ENCODE measurements at regions not wholly inside any gene's neighbourhood (a gene's known extent, or its start where the extent isn't known, plus 50 kb on each side); places are given as distances from the start of the nearest gene placed in this dataset.

DNA sequence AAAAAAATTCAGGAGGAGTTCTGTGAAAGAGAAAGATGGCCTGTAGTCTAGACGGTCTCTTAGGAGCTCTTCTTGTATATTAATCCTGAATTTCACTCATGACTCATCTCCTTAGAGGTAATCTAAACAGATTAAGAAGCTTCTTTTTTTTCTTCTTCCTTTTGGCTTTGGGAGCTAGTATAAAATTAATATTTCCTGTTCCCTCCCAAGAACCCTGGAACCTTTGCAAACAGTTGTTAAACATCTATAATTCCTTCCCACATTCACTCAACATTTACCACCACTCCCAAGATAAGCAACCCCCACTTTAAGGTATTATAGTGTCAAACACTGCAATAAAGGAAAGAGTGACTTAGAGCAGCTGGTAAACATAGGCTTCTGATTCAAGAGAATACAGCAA lies 146.4 kb upstream of the EDNRA start:
- no peak overlapping the region for H2BK120ac ChIP-seq (ENCODE audit: low read depth, low read length, poor library complexity, severe bottlenecking)
- no peaks in the 10 kb centered on the region for H3K23me2 ChIP-seq (ENCODE audit: insufficient read length, low read depth, low read length, poor library complexity, severe bottlenecking)
- Mint-ChIP-seq H3K27me3 (ENCODE audit: low read depth) (no peaks in the 10 kb centered on the region), H3K9me3 (no peaks in the 10 kb centered on the region), H3K4me3 (no peak overlapping the region), H3K27ac (no peak overlapping the region), H3K4me1 (no peaks in the 10 kb centered on the region), H3K36me3 (ENCODE audit: insufficient read depth in 1 of 3, low read depth in 3 of 3) (no peaks in the 10 kb centered on the region)
- no peak for DNase-seq
- TF ChIP-seq, protein P1, sequence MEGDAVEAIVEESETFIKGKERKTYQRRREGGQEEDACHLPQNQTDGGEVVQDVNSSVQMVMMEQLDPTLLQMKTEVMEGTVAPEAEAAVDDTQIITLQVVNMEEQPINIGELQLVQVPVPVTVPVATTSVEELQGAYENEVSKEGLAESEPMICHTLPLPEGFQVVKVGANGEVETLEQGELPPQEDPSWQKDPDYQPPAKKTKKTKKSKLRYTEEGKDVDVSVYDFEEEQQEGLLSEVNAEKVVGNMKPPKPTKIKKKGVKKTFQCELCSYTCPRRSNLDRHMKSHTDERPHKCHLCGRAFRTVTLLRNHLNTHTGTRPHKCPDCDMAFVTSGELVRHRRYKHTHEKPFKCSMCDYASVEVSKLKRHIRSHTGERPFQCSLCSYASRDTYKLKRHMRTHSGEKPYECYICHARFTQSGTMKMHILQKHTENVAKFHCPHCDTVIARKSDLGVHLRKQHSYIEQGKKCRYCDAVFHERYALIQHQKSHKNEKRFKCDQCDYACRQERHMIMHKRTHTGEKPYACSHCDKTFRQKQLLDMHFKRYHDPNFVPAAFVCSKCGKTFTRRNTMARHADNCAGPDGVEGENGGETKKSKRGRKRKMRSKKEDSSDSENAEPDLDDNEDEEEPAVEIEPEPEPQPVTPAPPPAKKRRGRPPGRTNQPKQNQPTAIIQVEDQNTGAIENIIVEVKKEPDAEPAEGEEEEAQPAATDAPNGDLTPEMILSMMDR (conservative IDR thresholded peaks at IDR 0.05), result no peak
- H4K5ac ChIP-seq (ENCODE audit: insufficient read length, low read depth, low read length), result no peak overlapping the region
- no peak overlapping the region for H2BK12ac ChIP-seq (ENCODE audit: insufficient read length, low read depth, low read length)
- H3K9ac ChIP-seq (ENCODE audit: extremely low read depth, insufficient read length, low read length), result no peak overlapping the region
- H3K56ac ChIP-seq (ENCODE audit: insufficient read length, low read depth, low read length), result no peak overlapping the region
- H2BK5ac ChIP-seq (ENCODE audit: insufficient read length, low read length), result no peak overlapping the region
- no peaks in the 10 kb centered on the region for H3K79me1 ChIP-seq (ENCODE audit: insufficient read depth, low read depth, low read length, poor library complexity, severe bottlenecking)
- H2BK15ac ChIP-seq (ENCODE audit: low read depth, low read length), result no peak overlapping the region
- no peaks in the 10 kb centered on the region for H3K4me1 ChIP-seq (ENCODE audit: insufficient read depth, low read length)
- no peak overlapping the region for H3K14ac ChIP-seq (ENCODE audit: insufficient read depth, low read length)
- H3T11ph ChIP-seq (ENCODE audit: low read length), result no peak overlapping the region
- no peak overlapping the region for H4K8ac ChIP-seq (replicated peaks; ENCODE audit: insufficient read length, low read depth, low read length)
- H3K18ac ChIP-seq (ENCODE audit: insufficient read length, low read depth, low read length), result no peak overlapping the region
- no peaks in the 10 kb centered on the region for H3K27me3 ChIP-seq (ENCODE audit: insufficient read depth, low read length)
- no CpG with 5 or more reads among the region's 1 CpG for WGBS (ENCODE audit: extremely low coverage, insufficient read length, low lambda C conversion rate)
- no peak overlapping the region for H3K4ac ChIP-seq (ENCODE audit: low read depth, low read length)
- no peak overlapping the region for H3K23ac ChIP-seq (ENCODE audit: insufficient read length, low read depth, low read length)
- no peaks in the 10 kb centered on the region for H4K20me1 ChIP-seq (ENCODE audit: control insufficient read depth, insufficient read depth, insufficient read length)
- H3K27ac ChIP-seq (ENCODE audit: insufficient read length, low read depth, low read length), result no peak overlapping the region
- no peak overlapping the region for H4K91ac ChIP-seq (ENCODE audit: insufficient read length, low read depth, low read length)
- H3K9me3 ChIP-seq (ENCODE audit: control insufficient read depth, low read depth, low read length), result no peaks in the 10 kb centered on the region
- no peak overlapping the region for H2BK20ac ChIP-seq (ENCODE audit: low read depth, low read length, poor library complexity, severe bottlenecking)
- no peak overlapping the region for H2AK5ac ChIP-seq (ENCODE audit: insufficient read length, low read length)
- H3K4me2 ChIP-seq (ENCODE audit: insufficient read depth, insufficient read length, low read length), result no peak overlapping the region
- H2AFZ ChIP-seq (ENCODE audit: low read length), result no peak overlapping the region
- no peaks in the 10 kb centered on the region for H3K79me2 ChIP-seq (ENCODE audit: insufficient read depth, low read length)

All from H9 (cell line).